HepG2 (cell line): ENCODE measurements at regions not wholly inside any gene's neighbourhood (a gene's known extent, or its start where the extent isn't known, plus 50 kb on each side); places are given as distances from the start of the nearest gene placed in this dataset.

ENCODE experiments used
- ATAC-seq: fragments of 200-7000 bp; cut with Tn5 transposase; 3 replicates; pipeline ENCODE4 v1.9.1; 2020; ENCODE audit warnings: mild to moderate bottlenecking, moderate library complexity
- BruUV-seq: library from RNA; stranded (reverse); fragments of 400-500 nt; replicated peaks from 2 replicates; lab custom pipeline; 2021; lab: Mats Ljungman, UMichigan
- CTCF ChIA-PET: fragments of 300-600 bp; formaldehyde crosslinking; extraction: SDS; loops from one replicate; lab custom pipeline; 2021; ENCODE audit warnings: low total read pairs, inconsistent platforms, low intra/inter-chr PET ratio; lab: Yijun Ruan, JAX
- POLR2A ChIA-PET: fragments of 350-600 bp; sonication (Branson Sonifier 250); formaldehyde crosslinking; loops from one replicate; lab custom pipeline; 2020; ENCODE audit warnings: antibody characterized with exemption, inconsistent platforms; lab: Yijun Ruan, JAX
- DNase-seq: peaks from one replicate; pipeline ENCODE4 v3.0.0-alpha.2; 2015; ENCODE audit warnings: low spot score
- FAIRE-seq: peaks from 3 replicates; lab custom pipeline; 2011; peaks lifted over from hg19 to GRCh38; lab: Jason Lieb, UNC
- H2AFZ ChIP-seq: one replicate; pipeline ENCODE4 v1.6.1; 2011; ENCODE audit warnings: low read length, inconsistent platforms
- H3K27ac ChIP-seq: fragments of 300-600 bp; 3 replicates; pipeline ENCODE4 v1.8.0; 2011; ENCODE audit warnings: mixed run types, mild to moderate bottlenecking, mixed read lengths, low read length, inconsistent platforms; ENCODE audit not compliant: insufficient read depth; ENCODE audit errors: extremely low read length
- H3K27me3 ChIP-seq, 2 experiments: fragments of 200-600 bp in 1 of 2; 2 replicates in 1 of 2; 3 replicates in 1 of 2; pipeline versions ENCODE4 v1.6.0 to v1.8.0; 2011; ENCODE audit warnings: low read length in 2 of 2, mild to moderate bottlenecking in 2 of 2, moderate library complexity in 2 of 2, inconsistent platforms in 1 of 2; ENCODE audit not compliant: insufficient read depth in 2 of 2, control insufficient read depth in 1 of 2
- H3K36me3 ChIP-seq, 2 experiments: fragments of 200-600 bp in 1 of 2; replicated peaks in 1 of 2; 2 replicates in 1 of 2; 3 replicates in 1 of 2; pipeline versions ENCODE4 v1.5.1 to v1.8.0; 2011; ENCODE audit warnings: low read length in 2 of 2, inconsistent platforms in 1 of 2; ENCODE audit not compliant: insufficient read depth in 2 of 2, control insufficient read depth in 1 of 2
- H3K4me1 ChIP-seq: 2 replicates; pipeline ENCODE4 v1.5.1; 2012; ENCODE audit warnings: low read length, inconsistent platforms; ENCODE audit not compliant: insufficient read depth
- H3K4me2 ChIP-seq: 2 replicates; pipeline ENCODE4 v1.6.0; 2011; ENCODE audit warnings: low read depth, low read length, inconsistent platforms
- H3K4me3 ChIP-seq, 3 experiments: fragments of 200-600 bp in 1 of 3; sonication (generic), shearing (Covaris generic) in 1 of 3; replicated peaks in 1 of 3; 2 replicates each; pipeline ENCODE4 v1.5.1; 2011 to 2016; ENCODE audit warnings: low read length in 3 of 3, inconsistent platforms in 2 of 3, low read depth in 2 of 3, mild to moderate bottlenecking in 2 of 3, control low read depth in 1 of 3, mixed read lengths in 1 of 3; ENCODE audit not compliant: insufficient read depth in 1 of 3
- H3K79me2 ChIP-seq: one replicate; pipeline ENCODE4 v1.6.1; 2011; ENCODE audit warnings: low read length, inconsistent platforms; ENCODE audit not compliant: insufficient read depth
- H3K9ac ChIP-seq: 2 replicates; pipeline ENCODE4 v1.6.0; 2011; ENCODE audit warnings: mild to moderate bottlenecking, low read depth, low read length, inconsistent platforms; ENCODE audit not compliant: insufficient read depth
- H3K9me3 ChIP-seq: 2 replicates; pipeline ENCODE4 v1.5.1; 2012; ENCODE audit warnings: mild to moderate bottlenecking, low read length
- H4K20me1 ChIP-seq: 2 replicates; pipeline ENCODE4 v1.6.0; 2011; ENCODE audit warnings: inconsistent platforms, mild to moderate bottlenecking, low read length, moderate library complexity; ENCODE audit not compliant: insufficient read depth
- RCOR2 ChIP-seq: IDR thresholded peaks from 2 replicates; pipeline ENCODE4 v1.6.1; 2016; ENCODE audit warnings: missing biosample characterization, missing genetic modification reagents
- RFX1 ChIP-seq: fragments of 450-650 bp; IDR thresholded peaks from 2 replicates; pipeline ENCODE4 v1.6.1; 2017
- SMC3 ChIP-seq: IDR thresholded peaks from 2 replicates; pipeline ENCODE4 v1.6.1; 2011; ENCODE audit warnings: low read length, improper control_type of control experiment
- STAG1 ChIP-seq: sonication (generic); formaldehyde crosslinking; IDR thresholded peaks from 2 replicates; pipeline ENCODE4 v1.4.0; 2020; ENCODE audit warnings: missing genetic modification reagents
- STAT5B ChIP-seq: sonication (generic); formaldehyde crosslinking; IDR thresholded peaks from 2 replicates; pipeline ENCODE4 v1.4.0; 2020; ENCODE audit warnings: missing genetic modification reagents
- TEF ChIP-seq: sonication (generic); formaldehyde crosslinking; IDR thresholded peaks from 2 replicates; pipeline ENCODE4 v1.5.0; 2020; ENCODE audit warnings: missing genetic modification reagents
- ZMAT3 ChIP-seq: sonication (generic); formaldehyde crosslinking; conservative IDR thresholded peaks from 2 replicates; pipeline ENCODE4 v1.7.0; 2021; ENCODE audit warnings: missing genetic modification reagents
- ZNF12 ChIP-seq: sonication (generic); formaldehyde crosslinking; IDR thresholded peaks from 2 replicates; pipeline ENCODE4 v1.5.0; 2020; ENCODE audit warnings: missing genetic modification reagents
- ZNF3 ChIP-seq: IDR thresholded peaks from 2 replicates; pipeline ENCODE4 v1.7.0; 2017; ENCODE audit warnings: inconsistent platforms
- ZNF547 ChIP-seq: sonication (generic); formaldehyde crosslinking; IDR thresholded peaks from 2 replicates; pipeline ENCODE4 v1.5.1; 2020; ENCODE audit warnings: mild to moderate bottlenecking, missing genetic modification reagents
- WGBS: methylation state at CpG from one replicate; pipeline ENCODE4 v1.1.6; 2017; ENCODE audit warnings: low lambda C conversion rate; 5-methylcytosine and 5-hydroxymethylcytosine counted together
- in situ Hi-C: cut with HindIII; loops from 2 replicates; pipeline ENCODE4 v1.10.0; 2017; ENCODE audit warnings: low pct_unique_long_range_greater_than_20kb; ENCODE audit not compliant: extremely low pct_ligation_motif_present
- intact Hi-C: fragments of 100-400 bp; cut with micrococcal nuclease; formaldehyde crosslinking; loops from one replicate; pipeline ENCODE4 v1.10.0; 2022; ENCODE audit not compliant: unreplicated experiment
- TF ChIP-seq, protein P1 (sequence below): sonication (generic); formaldehyde crosslinking; IDR thresholded peaks from 2 replicates; pipeline ENCODE4 v1.5.0; 2020; ENCODE audit warnings: mild to moderate bottlenecking, missing genetic modification reagents, moderate library complexity

DNA sequence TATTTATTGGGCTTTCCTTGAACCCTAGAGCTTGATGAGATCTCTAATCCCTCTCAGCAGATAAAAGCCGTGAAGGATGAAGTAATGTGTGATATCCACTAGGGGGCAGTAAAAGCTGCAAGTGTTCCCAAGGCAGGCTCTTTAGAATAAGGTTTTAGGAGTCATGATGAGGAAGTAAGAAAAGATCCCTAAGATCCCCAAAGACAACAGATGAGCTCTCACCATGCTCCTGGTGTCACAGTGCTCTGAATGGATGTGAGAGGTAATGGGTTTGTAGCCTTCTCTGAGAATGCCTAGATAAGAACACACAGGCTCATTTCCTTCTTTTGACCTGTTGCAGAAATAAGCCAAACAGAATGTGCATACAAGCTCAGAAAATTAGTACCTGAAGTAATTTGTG, 70.4 kb upstream of the ITPRID1 start:
- BruUV-seq, result no TSS peak
- Histone ChIP-seq H3K36me3 (no peaks in the 10 kb centered on the region), H3K4me2 (no peak overlapping the region), H3K4me3 (no peak overlapping the region), H3K27ac (no peak overlapping the region), H3K27me3 (0 out of 5 replicates have a peak, but pooled peaks cover 0 to 1% of the 10 kb centered on the region in 2 experiments), H3K4me1 (no peaks in the 10 kb centered on the region), H3K79me2 (no peaks in the 10 kb centered on the region), H4K20me1 (no peaks in the 10 kb centered on the region), H3K9ac (no peak overlapping the region), H3K9me3 (no peaks in the 10 kb centered on the region), H2AFZ (no peak overlapping the region)
- ChIA-PET POLR2A (interaction anchor here (0.6 kb wide), 1 partner anchor 204 kb away, joined by 4 read pairs; no protein-coding TSS in a partner anchor), CTCF (interaction anchor here (1.5 to 2.8 kb wide), 3 partner anchors 45 to 293 kb away, joined by 5 to 16 read pairs (median 9); no protein-coding TSS in a partner anchor)
- ATAC-seq, result peak; percentile 69
- peak; percentile 59 for TF ChIP-seq STAG1
- TF ChIP-seq, protein P1, sequence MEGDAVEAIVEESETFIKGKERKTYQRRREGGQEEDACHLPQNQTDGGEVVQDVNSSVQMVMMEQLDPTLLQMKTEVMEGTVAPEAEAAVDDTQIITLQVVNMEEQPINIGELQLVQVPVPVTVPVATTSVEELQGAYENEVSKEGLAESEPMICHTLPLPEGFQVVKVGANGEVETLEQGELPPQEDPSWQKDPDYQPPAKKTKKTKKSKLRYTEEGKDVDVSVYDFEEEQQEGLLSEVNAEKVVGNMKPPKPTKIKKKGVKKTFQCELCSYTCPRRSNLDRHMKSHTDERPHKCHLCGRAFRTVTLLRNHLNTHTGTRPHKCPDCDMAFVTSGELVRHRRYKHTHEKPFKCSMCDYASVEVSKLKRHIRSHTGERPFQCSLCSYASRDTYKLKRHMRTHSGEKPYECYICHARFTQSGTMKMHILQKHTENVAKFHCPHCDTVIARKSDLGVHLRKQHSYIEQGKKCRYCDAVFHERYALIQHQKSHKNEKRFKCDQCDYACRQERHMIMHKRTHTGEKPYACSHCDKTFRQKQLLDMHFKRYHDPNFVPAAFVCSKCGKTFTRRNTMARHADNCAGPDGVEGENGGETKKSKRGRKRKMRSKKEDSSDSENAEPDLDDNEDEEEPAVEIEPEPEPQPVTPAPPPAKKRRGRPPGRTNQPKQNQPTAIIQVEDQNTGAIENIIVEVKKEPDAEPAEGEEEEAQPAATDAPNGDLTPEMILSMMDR (CRISPR knock-in tag), result peak; percentile 70
- peak; percentile 50 for TF ChIP-seq SMC3
- no peak for TF ChIP-seq ZNF12 (CRISPR knock-in tag)
- intact Hi-C loops, result loop anchor here (1.0 kb wide), 3 partner anchors 45 to 293 kb away; no protein-coding TSS in a partner anchor
- 0% methylated on average over 1 of the region's 1 CpG for WGBS
- FAIRE-seq, result peak; percentile 75
- DNase-seq, result peak; percentile 26
- in situ Hi-C loops, result no loop called here

DNA sequence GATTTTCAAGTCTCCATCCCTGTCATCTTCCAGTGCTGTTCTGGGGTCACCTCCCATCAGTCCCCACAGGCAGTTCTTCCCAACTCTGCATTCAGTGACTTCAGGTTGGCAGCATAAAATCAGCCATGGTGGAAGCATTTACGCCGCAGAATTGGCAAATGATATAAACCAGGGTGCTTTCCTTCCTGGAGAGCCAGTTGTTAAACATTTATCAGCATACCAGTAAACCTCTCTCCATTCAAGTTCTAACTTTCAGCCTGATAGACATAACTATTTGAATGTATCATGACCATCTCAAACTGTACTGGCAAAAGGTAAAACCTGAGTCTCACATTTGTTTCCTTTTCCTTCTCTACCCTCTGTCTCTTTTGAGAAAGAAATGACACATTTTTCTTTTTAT, 69.7 kb upstream of the ITPRID1 start:
- Histone ChIP-seq H4K20me1 (no peaks in the 10 kb centered on the region), H3K9me3 (no peaks in the 10 kb centered on the region), H2AFZ (no peak overlapping the region), H3K27ac (no peak overlapping the region), H3K36me3 (no peaks in the 10 kb centered on the region), H3K9ac (no peak overlapping the region), H3K79me2 (no peaks in the 10 kb centered on the region), H3K4me3 (no peak overlapping the region), H3K27me3 (0 out of 5 replicates have a peak, but pooled peaks cover 0 to 1% of the 10 kb centered on the region in 2 experiments), H3K4me2 (no peak overlapping the region), H3K4me1 (no peaks in the 10 kb centered on the region)
- in situ Hi-C loops (no loop called here), intact Hi-C loops (no loop called here)
- DNase-seq, result no peak
- BruUV-seq, result no TSS peak
- ATAC-seq, result no peak
- TF ChIP-seq ZNF3 (CRISPR knock-in tag) (no peak), RCOR2 (CRISPR knock-in tag) (no peak), TEF (CRISPR knock-in tag) (no peak), RFX1 (no peak), ZNF547 (CRISPR knock-in tag) (no peak), ZMAT3 (CRISPR knock-in tag) (no peak), STAT5B (CRISPR knock-in tag) (no peak)
- no peak for FAIRE-seq
- 28% methylated on average over 2 of the region's 2 CpGs for WGBS
- POLR2A ChIA-PET, result no interaction called here
- CTCF ChIA-PET, result interaction anchor here (1.5 to 2.8 kb wide), 3 partner anchors 44 to 292 kb away, joined by 5 to 16 read pairs (median 9); no protein-coding TSS in a partner anchor
